Fibroblast of skin of back (primary cell): ENCODE measurements at regions not wholly inside any gene's neighbourhood (a gene's known extent, or its start where the extent isn't known, plus 50 kb on each side); places are given as distances from the start of the nearest gene placed in this dataset.
"Not testable (repeated sequence)": the region's sequence is repeated elsewhere in the genome, so short reads cannot be mapped to it uniquely, and the experiment has no call there.

Source experiments
- DNase-seq: peaks from one replicate; pipeline ENCODE4 v3.0.0-alpha.2; 2013

GRCh38 chr21:28877318-28877884 is 115.3 kb downstream of the LTN1 start:
- no peak for DNase-seq

GRCh38 chr21:28875078-28875477 is 117.6 kb downstream of the LTN1 start:
- no peak for DNase-seq

- DNase-seq: no peak
These were observed 120.5 kb downstream of the LTN1 start for GRCh38 chr21:28872218-28872617.

GRCh38 chr21:28871388-28872010 is 121.2 kb downstream of the LTN1 start:
- DNase-seq: no peak

DNA sequence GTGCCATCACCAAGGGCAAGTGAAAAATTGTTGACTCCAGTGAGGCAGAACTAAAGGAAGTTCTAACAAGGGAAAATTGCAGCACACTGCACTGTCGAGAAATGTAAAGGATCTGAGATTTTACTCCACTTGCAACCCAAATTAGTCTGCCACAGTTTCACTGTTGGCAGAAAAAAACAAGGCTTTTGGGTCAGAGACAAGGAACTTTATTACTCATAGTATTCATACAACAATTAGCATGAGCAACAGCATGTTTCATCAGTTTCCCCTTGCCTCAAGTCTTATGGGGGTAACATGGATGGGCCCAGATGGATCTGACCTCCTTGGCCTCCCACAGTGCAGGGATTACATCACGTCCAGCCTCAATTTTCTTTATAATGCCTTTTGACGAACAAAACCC is 125.3 kb downstream of the LTN1 start:
- DNase-seq: peak; percentile 33

- DNase-seq: no peak
These were observed 127.0 kb downstream of the LTN1 start for GRCh38 chr21:28865488-28866186.

GRCh38 chr21:28858424-28858823 is 134.3 kb downstream of the LTN1 start:
- no peak for DNase-seq

- no peak for DNase-seq
These were observed 134.9 kb downstream of the LTN1 start for GRCh38 chr21:28857752-28858151.

GRCh38 chr21:28856588-28857250 is 136.0 kb downstream of the LTN1 start:
- DNase-seq: no peak

- no peak for DNase-seq
These were observed 140.0 kb downstream of the LTN1 start for GRCh38 chr21:28852706-28853105.

DNA sequence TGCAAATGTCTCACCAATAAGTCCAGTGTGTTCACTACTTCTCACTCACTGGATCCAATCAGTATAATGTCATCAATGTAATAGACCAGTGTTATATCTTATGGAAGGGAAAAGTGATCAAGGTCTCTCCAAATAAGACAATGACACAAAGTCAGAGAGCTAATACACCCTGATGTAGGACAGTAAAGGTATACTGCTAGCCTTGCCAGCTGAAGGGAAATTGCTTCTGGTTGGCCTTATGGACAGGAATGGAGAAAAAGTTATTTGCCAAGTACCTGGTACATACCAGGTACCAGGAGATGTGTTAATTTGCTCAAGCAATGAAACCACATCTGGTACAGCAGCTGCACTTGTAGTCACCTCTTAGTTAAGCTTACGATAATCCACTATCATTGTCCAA is 141.0 kb downstream of the LTN1 start:
- no peak for DNase-seq

DNA sequence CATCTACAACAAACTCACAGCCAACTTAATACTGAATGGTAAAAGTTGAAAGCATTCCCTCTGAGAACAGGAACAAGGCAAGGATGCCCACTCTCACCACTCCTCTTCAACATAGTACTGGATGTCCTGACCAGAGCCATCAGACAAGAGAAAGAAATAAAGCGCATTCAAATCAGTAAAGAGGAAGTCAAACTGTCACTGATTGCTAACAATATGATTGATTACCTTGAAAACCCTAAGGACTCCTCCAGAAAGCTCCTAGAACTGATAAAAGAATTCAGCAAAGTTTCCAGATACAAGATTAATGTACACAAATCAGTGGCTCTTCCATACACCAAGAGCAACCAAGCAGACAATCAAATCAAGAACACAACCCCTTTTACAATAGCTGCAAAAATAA is 153.4 kb downstream of the LTN1 start:
- not testable (repeated sequence) for DNase-seq

GRCh38 chr21:28837426-28837825 is 155.3 kb downstream of the LTN1 start:
- DNase-seq: not testable (repeated sequence)

GRCh38 chr21:28836588-28836987 is 156.1 kb downstream of the LTN1 start:
- not testable (repeated sequence) for DNase-seq

DNA sequence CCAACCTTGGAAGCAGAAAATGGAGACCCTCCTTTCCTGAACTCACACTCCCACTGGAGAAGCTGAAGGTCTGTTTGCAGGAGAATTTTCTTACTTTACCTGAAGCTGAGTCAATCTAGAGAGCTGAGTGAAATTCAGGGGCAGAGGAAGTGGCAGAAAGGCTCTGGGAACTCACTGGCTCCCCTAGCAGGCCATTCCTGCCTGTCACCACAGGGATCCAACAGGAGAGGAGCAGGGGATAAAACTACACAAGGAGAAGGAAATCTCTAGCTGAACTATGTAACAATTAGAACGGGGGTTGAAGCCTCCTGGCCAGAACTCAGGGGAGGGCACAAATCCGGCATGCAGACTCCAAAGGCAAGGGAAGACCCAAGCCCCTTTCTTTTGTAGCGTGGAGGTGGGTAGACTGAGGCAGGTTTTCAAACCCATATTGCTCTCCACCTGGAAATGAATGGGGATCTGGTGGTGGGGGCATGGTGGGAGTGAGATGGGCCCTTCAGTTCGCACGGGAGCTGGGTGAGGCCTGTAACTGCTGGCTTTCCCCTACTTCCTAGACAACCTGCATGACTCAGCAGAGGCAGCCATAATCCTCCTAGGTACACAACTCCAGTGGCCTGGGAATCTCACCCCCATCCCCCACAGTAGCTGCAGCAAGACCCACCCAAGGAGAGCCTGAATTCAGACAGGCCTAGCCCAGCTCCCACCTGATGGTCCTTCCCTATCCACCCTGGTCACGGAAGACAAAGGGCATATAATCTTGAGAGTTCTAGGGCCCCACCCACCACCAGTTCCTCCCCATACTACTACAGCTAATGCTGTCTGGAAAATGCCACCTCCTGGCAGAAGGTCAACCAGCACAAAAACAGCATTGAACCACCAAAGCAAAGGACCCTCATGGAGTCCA is 158.1 kb downstream of the LTN1 start:
- no peak for DNase-seq

GRCh38 chr21:28833609-28834008 is 159.1 kb downstream of the LTN1 start:
- no peak for DNase-seq

GRCh38 chr21:28833182-28833581 is 159.5 kb downstream of the LTN1 start:
- no peak for DNase-seq

- no peak for DNase-seq
These were observed 160.0 kb downstream of the LTN1 start for GRCh38 chr21:28832715-28833061.

DNA sequence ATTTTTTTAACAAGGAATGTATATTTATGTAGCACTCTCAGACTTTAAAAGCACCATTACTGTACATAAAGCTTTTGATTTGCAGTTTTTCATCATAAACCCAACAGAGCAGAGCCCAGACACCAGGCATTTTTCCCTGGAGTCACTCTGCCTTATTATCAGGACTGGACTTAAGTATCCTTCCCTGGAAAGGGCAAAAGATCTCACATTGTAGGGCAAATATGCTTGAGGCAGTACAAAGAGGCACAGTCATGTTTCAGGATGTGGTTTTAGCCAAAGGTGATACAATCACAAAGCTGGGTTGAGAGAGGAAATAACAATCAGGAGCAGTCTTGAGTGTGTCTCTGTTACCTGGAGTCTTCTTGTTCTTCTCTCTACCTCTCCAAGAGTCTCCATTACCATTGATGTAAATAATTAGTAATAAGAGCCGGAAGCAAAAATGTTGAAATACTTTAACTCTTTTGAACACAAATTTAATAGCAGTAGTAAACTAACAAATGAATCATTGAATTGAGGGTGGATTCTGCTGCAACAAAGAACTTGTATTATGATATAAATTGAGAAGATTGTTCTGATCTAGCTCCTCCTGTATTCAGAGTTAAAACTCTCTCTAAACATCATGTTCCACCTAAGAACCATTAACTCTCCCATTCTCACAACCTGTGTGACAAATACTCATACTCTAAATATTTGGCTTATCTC is 160.5 kb downstream of the LTN1 start:
- DNase-seq: no peak

GRCh38 chr21:28828981-28829380 is 163.7 kb downstream of the LTN1 start:
- DNase-seq: no peak

DNA sequence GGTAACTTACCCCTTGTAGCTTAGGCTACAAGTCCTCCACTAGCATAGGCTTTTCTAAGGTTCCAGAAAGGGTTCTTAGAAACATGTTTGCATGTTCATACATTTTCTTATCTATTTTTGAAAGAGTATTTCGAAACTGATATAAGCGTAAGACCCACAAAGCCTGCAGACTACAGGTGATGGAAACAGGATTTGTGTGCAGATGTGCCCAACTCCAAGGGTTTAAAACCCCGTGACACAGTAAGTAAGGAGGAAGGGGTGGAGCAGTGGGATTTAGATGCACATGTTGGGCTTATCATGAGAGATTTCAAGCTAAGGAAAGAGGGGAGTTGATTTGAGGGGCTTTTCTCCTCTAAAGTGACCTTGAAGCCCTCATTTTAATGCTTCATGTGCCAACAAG is 164.7 kb downstream of the LTN1 start:
- DNase-seq: no peak

DNA sequence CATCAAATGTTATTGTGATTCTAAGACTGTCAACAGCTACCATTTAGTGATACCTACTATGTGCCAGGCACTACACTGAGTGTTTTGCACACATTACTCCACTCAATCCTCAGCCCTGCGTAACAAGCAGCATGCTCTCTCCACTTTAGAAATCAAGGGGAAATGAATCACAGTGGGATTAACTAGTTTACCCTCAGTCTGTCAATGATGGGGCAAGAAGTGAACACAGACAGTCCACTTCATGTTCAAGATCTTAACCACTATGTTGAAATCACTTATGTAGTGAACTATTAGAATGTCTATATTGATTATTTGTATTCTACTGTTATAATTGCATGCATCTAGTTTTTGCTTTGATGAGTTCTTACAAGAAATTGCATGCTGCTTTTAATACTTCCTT is 165.3 kb downstream of the LTN1 start:
- DNase-seq: no peak
